Neuronal stem cell (in vitro differentiated cells): ENCODE measurements at regions not wholly inside any gene's neighbourhood (a gene's known extent, or its start where the extent isn't known, plus 50 kb on each side); places are given as distances from the start of the nearest gene placed in this dataset.
A peak's percentile ranks its signal among the peaks of the same experiment; 100 is the strongest.

Source experiments
- DNase-seq: peaks from one replicate; pipeline ENCODE4 v3.0.0-alpha.2; 2013; ENCODE audit warnings: low spot score
- H2AFZ ChIP-seq: one replicate; pipeline ENCODE4 v1.6.1; 2013; ENCODE audit warnings: mild to moderate bottlenecking, low read length, inconsistent platforms
- H2AK5ac ChIP-seq: 2 replicates; pipeline ENCODE4 v1.6.1; 2013; ENCODE audit warnings: low read depth, mild to moderate bottlenecking, inconsistent platforms, low read length, moderate library complexity, mixed read lengths
- H2BK120ac ChIP-seq: 2 replicates; pipeline ENCODE4 v1.6.1; 2013; ENCODE audit warnings: low read depth, mild to moderate bottlenecking, inconsistent platforms, low read length, moderate library complexity, mixed read lengths
- H2BK12ac ChIP-seq: one replicate; pipeline ENCODE4 v1.6.1; 2013; ENCODE audit warnings: low read length, inconsistent platforms
- H2BK15ac ChIP-seq: 2 replicates; pipeline ENCODE4 v1.6.1; 2013; ENCODE audit warnings: mild to moderate bottlenecking, low read length, inconsistent platforms, mixed read lengths
- H2BK5ac ChIP-seq: one replicate; pipeline ENCODE4 v1.6.1; 2013; ENCODE audit warnings: inconsistent platforms, mild to moderate bottlenecking, low read length, moderate library complexity
- H3K14ac ChIP-seq: one replicate; pipeline ENCODE4 v1.6.1; 2013; ENCODE audit warnings: low read length, inconsistent platforms
- H3K18ac ChIP-seq: 2 replicates; pipeline ENCODE4 v1.6.1; 2013; ENCODE audit warnings: low read length, inconsistent platforms
- H3K23ac ChIP-seq: 2 replicates; pipeline ENCODE4 v1.6.1; 2013; ENCODE audit warnings: low read depth, mild to moderate bottlenecking, mixed read lengths, low read length, inconsistent platforms; ENCODE audit not compliant: poor library complexity
- H3K27ac ChIP-seq: replicated peaks from 3 replicates; pipeline ENCODE4 v1.5.1; 2013; ENCODE audit warnings: low read length, inconsistent platforms
- H3K27me3 ChIP-seq, 3 experiments: 2 replicates each; pipeline ENCODE4 v1.6.1; 2013; ENCODE audit warnings: low read length in 3 of 3, mild to moderate bottlenecking in 2 of 3, inconsistent platforms in 1 of 3, low read depth in 1 of 3, mixed read lengths in 1 of 3, moderate library complexity in 1 of 3; ENCODE audit not compliant: control insufficient read depth in 3 of 3, insufficient read depth in 3 of 3
- H3K36me3 ChIP-seq, 2 donors: replicated peaks in 1 of 2; 2 replicates each; pipeline ENCODE4 v1.6.1; 2013; ENCODE audit warnings: low read length in 2 of 2; ENCODE audit not compliant: control insufficient read depth in 2 of 2, insufficient read depth in 2 of 2
- H3K4ac ChIP-seq: 2 replicates; pipeline ENCODE4 v1.6.1; 2013; ENCODE audit warnings: inconsistent platforms, mild to moderate bottlenecking, low read length, moderate library complexity
- H3K4me1 ChIP-seq, 2 donors: 1 replicate in 1 of 2; 2 replicates in 1 of 2; pipeline ENCODE4 v1.6.1; 2013; ENCODE audit warnings: low read length in 2 of 2, low read depth in 1 of 2; ENCODE audit not compliant: control insufficient read depth in 2 of 2, insufficient read depth in 1 of 2
- H3K4me2 ChIP-seq: one replicate; pipeline ENCODE4 v1.6.1; 2013; ENCODE audit warnings: mild to moderate bottlenecking, low read length, inconsistent platforms; ENCODE audit not compliant: insufficient read depth, poor library complexity, severe bottlenecking
- H3K4me3 ChIP-seq, 2 donors: 2 replicates each; pipeline ENCODE4 v1.5.1; 2013; ENCODE audit warnings: low read length in 2 of 2, mild to moderate bottlenecking in 2 of 2, inconsistent platforms in 1 of 2, moderate library complexity in 1 of 2
- H3K79me1 ChIP-seq: one replicate; pipeline ENCODE4 v1.6.1; 2013; ENCODE audit warnings: low read depth, mild to moderate bottlenecking, inconsistent platforms, low read length, moderate library complexity
- H3K9ac ChIP-seq: one replicate; pipeline ENCODE4 v1.6.1; 2013; ENCODE audit warnings: mild to moderate bottlenecking, low read depth, low read length, inconsistent platforms; ENCODE audit not compliant: poor library complexity
- H3K9me3 ChIP-seq, 2 donors: replicated peaks in 1 of 2; 2 replicates each; pipeline versions ENCODE3 to v1.6.1; 2013; ENCODE audit warnings: low read length in 2 of 2, mild to moderate bottlenecking in 2 of 2, inconsistent platforms in 1 of 2, low read depth in 1 of 2, mixed read lengths in 1 of 2, moderate library complexity in 1 of 2; ENCODE audit not compliant: control insufficient read depth in 2 of 2, insufficient read depth in 1 of 2
- H4K8ac ChIP-seq: one replicate; pipeline ENCODE4 v1.6.1; 2013; ENCODE audit warnings: low read depth, mild to moderate bottlenecking, inconsistent platforms, low read length, moderate library complexity
- H4K91ac ChIP-seq: one replicate; pipeline ENCODE4 v1.6.1; 2013; ENCODE audit warnings: low read length, low read depth, mild to moderate bottlenecking, inconsistent platforms; ENCODE audit not compliant: poor library complexity
- WGBS, 2 donors: extraction: QIAGEN DNeasy Blood & Tissue Kit; methylation state at CpG; one replicate each; pipeline ENCODE4 v1.1.7; 2013; ENCODE audit warnings: missing lambda C conversion rate in 2 of 2, mixed read lengths in 1 of 2; ENCODE audit not compliant: insufficient read length in 2 of 2, insufficient replicate concordance in 1 of 2; ENCODE audit errors: extremely low coverage in 2 of 2; 5-methylcytosine and 5-hydroxymethylcytosine counted together

GRCh38 chr10:131728286-131729228, 172.3 kb upstream of the PPP2R2D start:
- no peaks in the 10 kb centered on the region for H3K36me3 ChIP-seq
- no peak overlapping the region for H2AFZ ChIP-seq
- H3K18ac ChIP-seq: peak overlapping the region; percentile 68
- H3K4me1 ChIP-seq: peaks cover 6 to 19% of the 10 kb centered on the region in 2 donors
- H2BK15ac ChIP-seq: peak overlapping the region; percentile 52
- no peak overlapping the region for H2BK120ac ChIP-seq
- no peak overlapping the region for H3K4me2 ChIP-seq
- no peak for DNase-seq
- no peak overlapping the region for H2BK5ac ChIP-seq
- peaks cover 2% of the 10 kb centered on the region for H3K79me1 ChIP-seq
- H3K23ac ChIP-seq: no peak overlapping the region
- WGBS, 2 donors: no CpG with 5 or more reads among the region's 16 CpGs
- no peak overlapping the region for H3K4me3 ChIP-seq
- peaks cover 0 to 10% of the 10 kb centered on the region in 2 donors for H3K9me3 ChIP-seq
- no peak overlapping the region for H3K27ac ChIP-seq
- H3K4ac ChIP-seq: no peak overlapping the region
- H3K27me3 ChIP-seq: peaks cover 0 to 52% (median 18%) of the 10 kb centered on the region in 3 experiments
- no peak overlapping the region for H3K9ac ChIP-seq
- no peak overlapping the region for H2BK12ac ChIP-seq
- no peak overlapping the region for H4K8ac ChIP-seq
- H3K14ac ChIP-seq: no peak overlapping the region
- no peak overlapping the region for H4K91ac ChIP-seq
- H2AK5ac ChIP-seq: no peak overlapping the region

- no peak overlapping the region for H3K23ac ChIP-seq
- H3K36me3 ChIP-seq: no peaks in the 10 kb centered on the region
- H3K14ac ChIP-seq: peak overlapping the region; percentile 78
- no peak overlapping the region for H3K4ac ChIP-seq
- no peak overlapping the region for H2AK5ac ChIP-seq
- H3K18ac ChIP-seq: peak overlapping the region; percentile 54
- no peak overlapping the region for H2AFZ ChIP-seq
- H2BK5ac ChIP-seq: no peak overlapping the region
- H3K79me1 ChIP-seq: peaks cover 2% of the 10 kb centered on the region
- peaks cover 0 to 10% of the 10 kb centered on the region in 2 donors for H3K9me3 ChIP-seq
- H4K8ac ChIP-seq: no peak overlapping the region
- no peak overlapping the region for H3K4me3 ChIP-seq
- peaks cover 0 to 44% (median 14%) of the 10 kb centered on the region in 3 experiments for H3K27me3 ChIP-seq
- no CpG with 5 or more reads among the region's 6 CpGs for WGBS, 2 donors
- no peak overlapping the region for H3K4me2 ChIP-seq
- H2BK15ac ChIP-seq: peak overlapping the region; percentile 73
- no peak overlapping the region for H2BK12ac ChIP-seq
- DNase-seq: no peak
- no peak overlapping the region for H2BK120ac ChIP-seq
- H3K9ac ChIP-seq: no peak overlapping the region
- no peak overlapping the region for H4K91ac ChIP-seq
- no peak overlapping the region for H3K27ac ChIP-seq
- peaks cover 6 to 19% of the 10 kb centered on the region in 2 donors for H3K4me1 ChIP-seq
Measured at GRCh38 chr10:131729361-131729760, 171.4 kb upstream of the PPP2R2D start.

- no peak overlapping the region for H3K9ac ChIP-seq
- H3K27ac ChIP-seq: no peak overlapping the region
Measured at GRCh38 chr10:131729938-131730660, 170.7 kb upstream of the PPP2R2D start.

More at GRCh38 chr10:131729938-131730660, 170.7 kb upstream of the PPP2R2D start:
- Histone ChIP-seq H3K9me3 (peaks cover 0 to 9% of the 10 kb centered on the region in 2 donors), H2BK120ac (no peak overlapping the region), H2BK15ac (no peak overlapping the region), H3K79me1 (peaks cover 2% of the 10 kb centered on the region), H3K36me3 (no peaks in the 10 kb centered on the region), H3K23ac (no peak overlapping the region), H2BK12ac (no peak overlapping the region), H2AK5ac (no peak overlapping the region), H3K18ac (peak overlapping the region; percentile 84), H3K4me3 (no peak overlapping the region), H3K14ac (no peak overlapping the region), H4K91ac (no peak overlapping the region), H3K4me1 (peaks cover 6 to 19% of the 10 kb centered on the region in 2 donors), H2AFZ (no peak overlapping the region), H3K4ac (no peak overlapping the region), H2BK5ac (no peak overlapping the region), H4K8ac (no peak overlapping the region), H3K4me2 (no peak overlapping the region), H3K27me3 (peaks cover 0 to 37% (median 14%) of the 10 kb centered on the region in 3 experiments)
- no CpG with 5 or more reads among the region's 14 CpGs for WGBS, 2 donors
- no peak for DNase-seq
